ENCODE measurements at regions not wholly inside any gene's neighbourhood (a gene's known extent, or its start where the extent isn't known, plus 50 kb on each side); places are given as distances from the start of the nearest gene placed in this dataset.

GRCh38 chr4:119692001-119692400 lies 63.4 kb upstream of the PDE5A start:
- Histone ChIP-seq H3K27ac (no peak overlapping the region), H3K4me3 (ENCODE audit: low read depth, low read length) (no peak overlapping the region)
- no peak for DNase-seq

GRCh38 chr4:119690871-119691270 lies 62.3 kb upstream of the PDE5A start:
- H3K27me3 ChIP-seq (ENCODE audit: insufficient read depth, low read depth, severe bottlenecking) = no peaks in the 10 kb centered on the region
- no peak for DNase-seq
- H3K27ac ChIP-seq = no peak overlapping the region
- H3K9me3 ChIP-seq (ENCODE audit: severe bottlenecking) = peaks cover 3% of the 10 kb centered on the region
- no peak overlapping the region for H3K4me3 ChIP-seq (ENCODE audit: low read depth, low read length)
- no peak for TF ChIP-seq CTCF (IDR thresholded peaks at IDR 0.05; ENCODE audit: low read depth, low read length)
- H3K36me3 ChIP-seq = no peaks in the 10 kb centered on the region

More at GRCh38 chr4:119692001-119692400, 63.4 kb upstream of the PDE5A start:
- Histone ChIP-seq H3K27me3 (ENCODE audit: insufficient read depth, low read depth, severe bottlenecking) (no peaks in the 10 kb centered on the region), H3K9me3 (ENCODE audit: severe bottlenecking) (peaks cover 3% of the 10 kb centered on the region), H3K36me3 (no peaks in the 10 kb centered on the region)
- TF ChIP-seq CTCF (IDR thresholded peaks at IDR 0.05; ENCODE audit: low read depth, low read length) = no peak

GRCh38 chr4:119688446-119688845 lies 59.8 kb upstream of the PDE5A start:
- no peak for DNase-seq
- Histone ChIP-seq H3K4me3 (ENCODE audit: low read depth, low read length) (no peak overlapping the region), H3K36me3 (no peaks in the 10 kb centered on the region), H3K27me3 (ENCODE audit: insufficient read depth, low read depth, severe bottlenecking) (no peaks in the 10 kb centered on the region), H3K27ac (no peak overlapping the region), H3K9me3 (ENCODE audit: severe bottlenecking) (peaks cover 3% of the 10 kb centered on the region)
- no peak for TF ChIP-seq CTCF (IDR thresholded peaks at IDR 0.05; ENCODE audit: low read depth, low read length)

- DNase-seq = no peak
- Histone ChIP-seq H3K36me3 (no peaks in the 10 kb centered on the region), H3K4me3 (ENCODE audit: low read depth, low read length) (no peak overlapping the region), H3K9me3 (ENCODE audit: severe bottlenecking) (no peaks in the 10 kb centered on the region), H3K27me3 (ENCODE audit: insufficient read depth, low read depth, severe bottlenecking) (no peaks in the 10 kb centered on the region), H3K27ac (no peak overlapping the region)
- no peak for TF ChIP-seq CTCF (IDR thresholded peaks at IDR 0.05; ENCODE audit: low read depth, low read length)
Measured at GRCh38 chr4:119684463-119684862, 55.9 kb upstream of the PDE5A start.

- H3K9me3 ChIP-seq (ENCODE audit: severe bottlenecking) = no peaks in the 10 kb centered on the region
- TF ChIP-seq CTCF (IDR thresholded peaks at IDR 0.05; ENCODE audit: low read depth, low read length) = no peak
Measured at GRCh38 chr4:119683518-119683917, 54.9 kb upstream of the PDE5A start.

GRCh38 chr4:119682099-119682498 lies 53.5 kb upstream of the PDE5A start:
- no peak overlapping the region for H3K27ac ChIP-seq
- no peak for TF ChIP-seq CTCF (IDR thresholded peaks at IDR 0.05; ENCODE audit: low read depth, low read length)
- no peaks in the 10 kb centered on the region for H3K27me3 ChIP-seq (ENCODE audit: insufficient read depth, low read depth, severe bottlenecking)
- DNase-seq = no peak
- H3K4me3 ChIP-seq (ENCODE audit: low read depth, low read length) = no peak overlapping the region
- no peaks in the 10 kb centered on the region for H3K36me3 ChIP-seq
- no peaks in the 10 kb centered on the region for H3K9me3 ChIP-seq (ENCODE audit: severe bottlenecking)

More at GRCh38 chr4:119683518-119683917, 54.9 kb upstream of the PDE5A start:
- Histone ChIP-seq H3K27me3 (ENCODE audit: insufficient read depth, low read depth, severe bottlenecking) (no peaks in the 10 kb centered on the region), H3K36me3 (no peaks in the 10 kb centered on the region), H3K27ac (no peak overlapping the region), H3K4me3 (ENCODE audit: low read depth, low read length) (no peak overlapping the region)
- no peak for DNase-seq

Measured in WERI-Rb-1 (cell line).